Body of pancreas (tissue), 4 donors: ENCODE measurements at regions not wholly inside any gene's neighbourhood (a gene's known extent, or its start where the extent isn't known, plus 50 kb on each side); places are given as distances from the start of the nearest gene placed in this dataset.

Source experiments
- CTCF ChIP-seq, 7 experiments: fragments of 450-650 bp in 4 of 7; fragments of 200-600 bp in 3 of 7; sonication (generic) in 3 of 7; IDR thresholded peaks; one replicate each; pipeline ENCODE4 v1.5.1; 2016 to 2019; ENCODE audit warnings: antibody characterized with exemption in 7 of 7
- POLR2A ChIP-seq, 3 donors: fragments of 450-650 bp; IDR thresholded peaks; one replicate each; pipeline ENCODE4 v1.6.1; 2016; ENCODE audit warnings: antibody characterized with exemption in 3 of 3, mild to moderate bottlenecking in 2 of 3

GRCh38 chr2:226551522-226552250, 247.9 kb downstream of the IRS1 start:
- TF ChIP-seq CTCF (IDR thresholded peaks at IDR 0.05), result no peak
- TF ChIP-seq POLR2A (IDR thresholded peaks at IDR 0.05), result no peak
